ENCODE measurements at regions not wholly inside any gene's neighbourhood (a gene's known extent, or its start where the extent isn't known, plus 50 kb on each side); places are given as distances from the start of the nearest gene placed in this dataset.

- no peaks in the 10 kb centered on the region for H3F3A ChIP-seq (ENCODE audit: insufficient read depth, low read length, poor library complexity, severe bottlenecking)
- H3K79me2 ChIP-seq (replicated peaks; ENCODE audit: insufficient read depth, low read length), result no peaks in the 10 kb centered on the region
- no peaks in the 10 kb centered on the region for H3K36me3 ChIP-seq (ENCODE audit: insufficient read depth, low read length)
- no peak for TF ChIP-seq REST (IDR thresholded peaks at IDR 0.05; ENCODE audit: borderline replicate concordance)
- TF ChIP-seq POLR2AphosphoS5 (IDR thresholded peaks at IDR 0.05), result no peak
- H4K20me1 ChIP-seq (ENCODE audit: insufficient read depth), result no peaks in the 10 kb centered on the region
- H3K27me3 ChIP-seq (ENCODE audit: insufficient read depth, low read depth, low read length), result no peaks in the 10 kb centered on the region
- H3K9me3 ChIP-seq (ENCODE audit: low read length), result no peaks in the 10 kb centered on the region
- no peak overlapping the region for H3K4me3 ChIP-seq (ENCODE audit: low read length)
- no peak overlapping the region for H3K4me2 ChIP-seq (ENCODE audit: low read length)
- no peak overlapping the region for H3K9ac ChIP-seq (ENCODE audit: low read length)
- H3K27ac ChIP-seq (ENCODE audit: low read length), result no peak overlapping the region
- H3K9me2 ChIP-seq (ENCODE audit: insufficient read depth, low read length), result no peaks in the 10 kb centered on the region
- H2AFZ ChIP-seq (ENCODE audit: low read depth, low read length), result no peak overlapping the region
These were observed 190.4 kb upstream of the FAR2 start for GRCh38 chr12:28958553-28959195.

- Histone ChIP-seq H3K4me3 (ENCODE audit: low read length) (no peak overlapping the region), H3K9ac (ENCODE audit: low read length) (no peak overlapping the region), H2AFZ (ENCODE audit: low read depth, low read length) (no peak overlapping the region), H3K9me2 (ENCODE audit: insufficient read depth, low read length) (no peaks in the 10 kb centered on the region), H3K36me3 (ENCODE audit: insufficient read depth, low read length) (no peaks in the 10 kb centered on the region), H3K27ac (ENCODE audit: low read length) (no peak overlapping the region), H3F3A (ENCODE audit: insufficient read depth, low read length, poor library complexity, severe bottlenecking) (no peaks in the 10 kb centered on the region), H3K79me2 (replicated peaks; ENCODE audit: insufficient read depth, low read length) (no peaks in the 10 kb centered on the region), H3K4me2 (ENCODE audit: low read length) (no peak overlapping the region), H4K20me1 (ENCODE audit: insufficient read depth) (no peaks in the 10 kb centered on the region), H3K9me3 (ENCODE audit: low read length) (no peaks in the 10 kb centered on the region), H3K27me3 (ENCODE audit: insufficient read depth, low read depth, low read length) (no peaks in the 10 kb centered on the region)
- no peak for TF ChIP-seq CTCF (IDR thresholded peaks at IDR 0.05; ENCODE audit: poor library complexity, severe bottlenecking)
- TF ChIP-seq EZH2 (IDR thresholded peaks at IDR 0.05; ENCODE audit: borderline replicate concordance, insufficient read depth, low read length, poor library complexity, severe bottlenecking), result no peak
- no peak for TF ChIP-seq POLR2AphosphoS5 (IDR thresholded peaks at IDR 0.05)
- TF ChIP-seq REST (IDR thresholded peaks at IDR 0.05; ENCODE audit: borderline replicate concordance), result no peak
- TF ChIP-seq EP300 (conservative IDR thresholded peaks at IDR 0.05; ENCODE audit: poor library complexity, severe bottlenecking), result no peak
- no peak for TF ChIP-seq SMC3 (conservative IDR thresholded peaks at IDR 0.05; ENCODE audit: poor library complexity)
- no peak for TF ChIP-seq MXI1 (conservative IDR thresholded peaks at IDR 0.05; ENCODE audit: poor library complexity, severe bottlenecking)
- TF ChIP-seq RAD21 (conservative IDR thresholded peaks at IDR 0.05), result no peak
- TF ChIP-seq TAF1 (IDR thresholded peaks at IDR 0.05; ENCODE audit: low read depth), result no peak
These were observed 187.1 kb upstream of the FAR2 start for GRCh38 chr12:28961948-28962384.
